PFSK-1 (cell line): ENCODE measurements at regions not wholly inside any gene's neighbourhood (a gene's known extent, or its start where the extent isn't known, plus 50 kb on each side); places are given as distances from the start of the nearest gene placed in this dataset.

ENCODE experiments used
- POLR2AphosphoS5 ChIP-seq: IDR thresholded peaks from 2 replicates; pipeline ENCODE4 v1.6.1; 2012; ENCODE audit warnings: low read depth, mild to moderate bottlenecking, control low read depth, low read length, moderate library complexity
- TAF1 ChIP-seq: IDR thresholded peaks from 2 replicates; pipeline ENCODE4 v1.6.1; 2012; ENCODE audit warnings: low read length, control low read depth, borderline replicate concordance; ENCODE audit not compliant: insufficient read depth

- TF ChIP-seq TAF1 (no peak), POLR2AphosphoS5 (no peak)
Observed at GRCh38 chr9:75775966-75776691, 114.3 kb upstream of the PCSK5 start.
